A673 (cell line): ENCODE measurements at regions not wholly inside any gene's neighbourhood (a gene's known extent, or its start where the extent isn't known, plus 50 kb on each side); places are given as distances from the start of the nearest gene placed in this dataset.

Source experiments
- EZH2 ChIP-seq: fragments of 200-600 bp; sonication (generic); IDR thresholded peaks from 2 replicates; pipeline ENCODE4 v1.6.1; 2017; ENCODE audit warnings: borderline replicate concordance, low read depth, mild to moderate bottlenecking, mixed read lengths, antibody characterized with exemption, low read length; ENCODE audit not compliant: poor library complexity, severe bottlenecking
- TF ChIP-seq, protein P1 (sequence below): fragments of 300-800, 200-600 bp; sonication (generic); conservative IDR thresholded peaks from 2 replicates; pipeline ENCODE4 v1.5.1; 2017; ENCODE audit warnings: low read depth, mild to moderate bottlenecking, antibody characterized with exemption, low read length, moderate library complexity, mixed read lengths

DNA sequence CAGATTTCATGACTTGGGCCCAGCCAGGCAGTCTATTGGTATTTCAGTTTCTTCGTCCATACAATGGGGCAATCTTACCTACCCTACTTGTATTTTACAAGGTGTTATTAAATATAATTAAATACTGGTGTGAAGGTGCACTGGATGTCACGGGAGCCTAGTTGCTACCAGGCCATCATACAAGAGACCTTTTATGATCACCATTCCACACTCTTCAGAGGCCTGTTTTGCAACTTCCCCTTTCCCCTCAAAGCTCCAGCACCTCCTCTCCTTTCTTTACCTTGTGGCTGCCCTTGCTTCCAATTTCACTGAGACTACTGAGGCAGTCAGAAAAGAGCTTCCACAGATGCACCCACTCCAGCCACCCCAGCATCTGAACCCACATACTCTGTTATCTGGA lies 93.8 kb upstream of the HELT start:
- TF ChIP-seq, protein P1, sequence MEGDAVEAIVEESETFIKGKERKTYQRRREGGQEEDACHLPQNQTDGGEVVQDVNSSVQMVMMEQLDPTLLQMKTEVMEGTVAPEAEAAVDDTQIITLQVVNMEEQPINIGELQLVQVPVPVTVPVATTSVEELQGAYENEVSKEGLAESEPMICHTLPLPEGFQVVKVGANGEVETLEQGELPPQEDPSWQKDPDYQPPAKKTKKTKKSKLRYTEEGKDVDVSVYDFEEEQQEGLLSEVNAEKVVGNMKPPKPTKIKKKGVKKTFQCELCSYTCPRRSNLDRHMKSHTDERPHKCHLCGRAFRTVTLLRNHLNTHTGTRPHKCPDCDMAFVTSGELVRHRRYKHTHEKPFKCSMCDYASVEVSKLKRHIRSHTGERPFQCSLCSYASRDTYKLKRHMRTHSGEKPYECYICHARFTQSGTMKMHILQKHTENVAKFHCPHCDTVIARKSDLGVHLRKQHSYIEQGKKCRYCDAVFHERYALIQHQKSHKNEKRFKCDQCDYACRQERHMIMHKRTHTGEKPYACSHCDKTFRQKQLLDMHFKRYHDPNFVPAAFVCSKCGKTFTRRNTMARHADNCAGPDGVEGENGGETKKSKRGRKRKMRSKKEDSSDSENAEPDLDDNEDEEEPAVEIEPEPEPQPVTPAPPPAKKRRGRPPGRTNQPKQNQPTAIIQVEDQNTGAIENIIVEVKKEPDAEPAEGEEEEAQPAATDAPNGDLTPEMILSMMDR: no peak
- no peak for TF ChIP-seq EZH2
